ENCODE measurements at regions not wholly inside any gene's neighbourhood (a gene's known extent, or its start where the extent isn't known, plus 50 kb on each side); places are given as distances from the start of the nearest gene placed in this dataset.

- TF ChIP-seq CTCF (conservative IDR thresholded peaks at IDR 0.05 in 1 of 2, IDR thresholded peaks at IDR 0.05 in 1 of 2; ENCODE audit: low read depth in 1 of 2, low read length in 2 of 2) (no peak), EZH2 (IDR thresholded peaks at IDR 0.05; ENCODE audit: low read length, missing control alignments) (no peak)
These were observed 669.9 kb upstream of the NR3C2 start for GRCh38 chr4:149112109-149112508.
